Embryonic facial prominence (tissue), 1 donor: ENCODE measurements at regions not wholly inside any gene's neighbourhood (a gene's known extent, or its start where the extent isn't known, plus 50 kb on each side); places are given as distances from the start of the nearest gene placed in this dataset.

ENCODE experiments used
- DNase-seq: peaks from one replicate; pipeline ENCODE4 v3.0.0-alpha.2; 2016; ENCODE audit errors: extremely low spot score

DNA sequence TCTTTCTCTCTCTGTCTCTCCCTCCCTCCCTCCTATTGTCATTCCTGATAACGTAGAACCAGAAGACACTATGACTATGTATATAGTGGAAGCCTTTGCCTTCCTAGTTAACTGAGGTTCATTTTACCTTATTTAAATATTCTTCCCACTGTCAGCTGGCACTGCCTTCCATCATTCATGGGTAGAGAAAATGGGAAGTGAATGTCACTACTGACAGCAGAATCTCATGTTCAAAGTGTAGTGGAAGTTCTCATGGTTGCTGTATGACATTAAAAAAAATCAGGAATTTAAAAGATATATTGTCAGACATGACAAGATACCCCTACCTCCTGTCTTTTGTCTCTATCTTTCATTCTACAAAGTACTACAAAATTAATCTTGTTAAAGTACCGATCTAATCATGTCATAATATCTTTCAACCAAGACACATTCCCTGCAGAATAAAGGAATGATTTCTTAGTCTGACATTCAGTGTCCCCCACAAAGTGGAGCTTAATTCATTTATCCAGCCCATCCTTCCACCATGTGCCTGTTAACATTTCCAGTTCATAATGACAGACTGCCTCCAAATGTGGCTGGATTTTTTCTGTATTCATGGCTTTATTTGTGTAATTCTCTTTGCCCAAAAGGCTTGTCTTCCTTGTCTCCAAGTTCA is 250.1 kb upstream of the CDH20 start:
- DNase-seq = no peak

DNA sequence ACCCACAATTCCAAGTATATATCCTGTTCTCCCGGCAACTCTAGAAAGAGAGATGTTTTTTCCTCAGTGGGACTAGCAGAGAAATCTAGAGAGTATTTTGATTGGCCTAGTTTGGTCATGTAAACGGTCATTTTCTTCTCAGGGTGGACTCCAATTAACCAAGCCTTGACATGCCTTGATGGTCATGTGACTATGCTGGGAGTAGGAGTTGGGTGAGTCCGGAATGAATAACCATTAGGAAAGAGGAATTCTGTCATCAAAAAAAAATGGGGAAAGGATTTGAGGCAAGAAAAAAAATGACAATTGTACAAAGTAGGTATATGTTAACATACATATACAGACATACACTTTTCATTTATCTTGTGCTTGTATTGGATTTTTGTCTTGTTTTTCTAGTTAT is 248.2 kb upstream of the CDH20 start:
- DNase-seq = no peak

DNA sequence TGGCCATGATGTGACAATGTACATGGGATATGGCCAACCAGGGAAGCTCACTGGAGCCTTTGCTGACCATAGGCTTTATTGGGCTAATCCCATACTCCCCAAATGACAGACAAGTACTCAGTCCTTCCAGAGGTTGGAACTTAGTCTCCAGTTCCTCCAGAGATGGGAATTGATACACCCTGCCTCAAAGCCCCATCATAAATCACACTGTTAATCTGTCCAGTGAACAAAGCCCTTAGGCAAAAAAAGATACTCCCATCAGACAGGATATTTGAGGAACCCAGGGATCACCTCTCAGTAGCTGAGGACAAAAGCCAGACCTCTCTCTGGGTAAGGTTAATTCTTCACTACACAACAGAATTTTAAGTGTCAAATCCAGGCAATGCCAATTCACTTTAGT is 247.5 kb upstream of the CDH20 start:
- no peak for DNase-seq

DNA sequence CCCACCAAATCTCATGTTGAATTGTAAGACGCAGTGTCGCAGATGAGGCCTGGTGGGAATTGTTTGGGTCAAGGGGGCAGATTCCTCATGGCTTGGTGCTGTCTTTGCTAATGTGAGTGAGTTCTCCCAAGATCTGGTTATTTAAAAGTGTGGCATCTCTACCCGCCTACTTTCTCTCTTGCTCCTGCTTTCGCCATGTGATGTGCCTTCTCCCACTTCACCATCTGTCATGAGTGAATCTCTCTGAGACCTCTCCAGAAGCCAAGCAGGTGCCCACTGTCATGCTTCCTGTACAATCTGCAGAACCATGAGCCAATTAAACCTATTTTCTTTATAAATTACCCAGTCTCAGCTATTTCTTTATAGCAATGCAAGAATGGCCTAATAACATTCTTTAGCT is 246.6 kb upstream of the CDH20 start:
- DNase-seq = no peak

DNA sequence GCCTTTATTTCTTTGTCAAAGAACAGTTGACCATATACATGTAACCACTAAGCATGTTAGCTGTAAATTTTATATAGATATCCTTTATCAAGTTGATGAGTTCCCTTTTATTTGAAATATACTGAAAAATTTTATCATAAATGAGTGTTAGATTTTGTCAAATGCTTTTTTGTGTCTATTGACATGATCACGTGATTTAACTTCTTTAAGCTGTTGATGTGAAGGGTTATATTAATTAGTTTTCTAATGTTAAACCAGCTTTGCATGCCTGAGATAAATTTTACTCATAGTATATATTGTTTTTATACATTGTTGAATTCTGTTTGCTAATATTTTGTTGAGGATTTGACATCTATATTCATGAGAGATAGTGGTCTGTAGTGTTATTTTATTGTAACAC is 241.9 kb upstream of the CDH20 start:
- no peak for DNase-seq

DNA sequence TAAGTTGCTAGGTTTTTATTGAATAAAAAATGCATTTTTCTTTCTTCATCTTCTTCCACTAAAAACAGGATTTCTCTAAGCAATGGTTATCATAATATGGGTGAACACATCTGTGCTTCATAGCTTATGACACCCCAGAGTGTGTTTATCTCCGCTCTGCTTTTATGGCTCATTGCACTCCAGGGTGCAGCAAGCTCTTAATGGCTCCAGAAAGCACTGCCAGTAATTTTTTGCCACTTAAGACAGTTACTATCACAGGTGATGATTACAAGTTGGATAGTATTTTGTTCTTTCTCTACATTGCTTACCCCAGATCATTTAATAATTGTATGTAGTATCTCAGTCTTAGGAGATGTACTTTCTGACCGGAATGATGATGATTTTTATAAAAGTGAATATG is 239.3 kb upstream of the CDH20 start:
- no peak for DNase-seq

DNA sequence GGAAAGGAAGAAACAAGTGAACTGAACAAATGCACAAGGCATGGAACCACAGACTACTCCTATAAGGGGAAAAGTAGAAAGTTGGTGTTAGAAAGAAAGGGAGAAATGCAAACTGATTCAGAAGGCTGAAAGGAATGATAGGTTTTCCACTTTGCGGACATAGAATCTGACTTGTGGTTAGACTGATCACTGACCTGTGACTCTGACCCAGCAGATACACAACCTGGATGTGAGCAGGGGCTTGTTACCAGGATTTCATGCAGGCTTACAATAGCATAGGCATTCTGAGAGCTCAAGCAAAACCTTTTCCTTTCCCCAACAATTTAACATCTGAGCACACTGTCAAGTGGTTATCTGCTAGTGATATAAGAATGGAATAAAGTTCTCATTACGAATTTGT is 237.0 kb upstream of the CDH20 start:
- DNase-seq = no peak

DNA sequence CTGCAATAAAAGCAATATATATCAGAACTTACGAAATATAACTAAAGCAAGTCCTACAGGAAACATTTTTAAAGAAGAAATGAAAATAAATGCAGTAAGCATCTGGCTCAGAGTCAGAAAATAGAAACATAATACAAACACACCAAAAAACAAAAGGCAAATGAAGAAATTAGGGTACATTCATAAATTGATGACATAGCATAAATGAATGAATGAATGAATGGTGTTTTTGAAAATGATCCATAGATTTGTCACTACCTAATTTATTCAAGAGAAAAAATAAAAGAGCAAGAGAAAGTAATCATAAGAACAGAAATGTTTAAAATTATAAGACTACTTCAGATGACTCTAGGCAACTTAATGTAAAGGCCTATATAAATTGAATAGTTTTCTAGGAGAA is 226.1 kb upstream of the CDH20 start:
- DNase-seq = no peak

DNA sequence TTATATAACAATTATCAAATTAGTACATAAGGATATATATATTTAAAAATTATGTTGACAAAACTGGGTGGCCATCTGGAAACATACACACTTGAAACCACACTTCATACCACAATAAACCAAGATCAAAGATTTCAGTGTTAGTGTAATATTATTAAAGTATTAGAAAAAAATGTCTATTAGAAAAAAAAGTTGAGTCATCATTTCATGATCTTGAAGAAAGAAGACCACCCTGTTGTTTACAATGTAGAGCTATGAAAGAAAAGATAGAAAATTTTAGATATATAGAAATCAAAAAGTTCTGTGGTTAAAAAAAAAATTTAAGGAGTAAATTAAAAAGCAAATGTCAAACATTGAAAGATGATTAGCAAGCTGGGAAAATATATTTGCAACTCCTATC is 224.5 kb upstream of the CDH20 start:
- DNase-seq = no peak

DNA sequence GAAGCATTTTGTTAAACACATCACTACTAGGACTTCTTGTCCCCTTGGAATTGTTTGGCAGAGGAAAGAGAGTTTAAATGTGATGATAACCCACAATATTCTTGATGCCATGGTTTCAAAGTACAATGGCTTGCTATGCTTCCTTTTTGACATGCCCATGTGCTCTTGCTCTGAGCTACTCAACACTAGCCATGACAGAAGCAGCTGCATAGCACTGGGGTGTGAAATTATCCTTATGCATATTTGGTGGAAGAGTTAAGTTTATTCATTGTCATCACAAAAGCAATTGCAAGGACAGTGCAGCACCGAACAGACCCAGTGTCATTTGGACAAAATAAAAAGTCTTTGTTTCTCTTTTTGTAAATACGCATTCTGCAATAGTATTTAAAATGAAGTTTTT is 209.9 kb upstream of the CDH20 start:
- no peak for DNase-seq

DNA sequence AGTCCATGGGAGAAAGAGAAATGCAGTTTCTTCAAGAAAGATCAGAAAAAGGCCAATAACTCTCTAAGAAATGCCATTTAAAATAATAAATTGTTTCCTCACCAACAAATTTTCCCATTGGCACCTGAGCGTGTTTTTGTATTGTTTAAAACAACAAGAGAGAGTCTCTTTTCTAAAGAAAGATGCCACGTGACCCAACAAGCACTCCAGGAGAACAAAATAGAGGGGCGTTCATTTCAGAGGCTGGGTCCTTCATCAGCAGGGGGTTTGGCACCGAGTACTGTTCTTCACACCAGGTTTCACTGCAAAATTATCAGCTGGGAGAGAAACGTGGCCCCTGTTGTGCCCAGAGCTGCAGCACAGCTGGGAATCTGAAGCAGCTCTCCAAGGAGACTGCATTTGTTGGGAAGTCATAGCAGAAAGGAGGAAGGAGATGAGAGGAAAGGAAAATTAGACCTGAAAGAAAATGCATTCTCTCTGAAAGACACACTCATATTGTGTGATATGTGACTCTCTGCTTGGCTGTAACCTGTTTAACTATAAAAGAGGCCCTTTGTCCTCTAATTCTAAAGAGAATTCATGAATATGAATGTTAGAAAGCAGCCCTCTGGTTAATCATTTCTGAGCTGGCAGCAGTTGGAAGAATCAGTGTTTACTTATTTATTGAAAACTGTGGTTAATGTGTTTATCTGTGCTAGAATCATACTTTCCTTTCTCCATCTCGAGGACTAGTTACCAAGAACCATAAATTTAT is 205.3 kb upstream of the CDH20 start:
- DNase-seq = no peak

DNA sequence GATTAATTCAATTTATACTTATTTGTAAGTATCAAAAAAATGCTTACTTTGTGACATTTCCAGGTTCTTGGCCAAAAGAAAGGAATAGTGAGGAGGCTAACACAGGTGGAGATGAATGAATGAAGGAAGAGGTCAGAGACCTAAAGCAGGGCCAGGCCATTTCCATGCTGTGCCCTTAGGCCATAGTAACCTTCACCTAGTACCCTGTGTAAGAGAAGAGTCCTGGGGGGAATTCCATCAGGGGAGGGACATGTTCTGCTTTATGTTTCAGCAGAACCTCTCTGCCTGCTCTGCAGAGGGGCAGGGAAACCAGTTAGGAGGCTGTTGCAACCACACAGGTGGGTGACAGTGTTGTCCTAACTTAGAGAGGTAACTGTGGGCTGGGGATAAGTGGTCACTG is 204.2 kb upstream of the CDH20 start:
- no peak for DNase-seq

DNA sequence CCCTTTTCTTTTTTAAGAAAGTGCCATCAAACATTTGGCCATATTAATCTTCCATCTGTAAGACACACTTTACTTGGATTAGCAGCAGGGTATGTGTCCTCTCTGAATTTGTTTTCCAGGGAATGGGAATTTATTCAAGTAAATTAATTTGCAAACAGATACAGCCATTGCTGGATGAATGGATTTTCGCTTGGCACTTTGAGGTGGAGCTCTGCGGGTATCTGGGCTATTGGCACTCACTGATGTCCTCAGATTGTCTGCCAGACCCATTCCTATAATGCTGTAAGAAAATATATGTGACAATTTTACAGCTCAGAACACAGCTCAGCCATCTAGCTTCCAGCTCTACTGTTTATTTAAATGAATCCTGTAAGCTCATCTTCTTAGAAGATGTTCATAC is 201.2 kb upstream of the CDH20 start:
- no peak for DNase-seq

DNA sequence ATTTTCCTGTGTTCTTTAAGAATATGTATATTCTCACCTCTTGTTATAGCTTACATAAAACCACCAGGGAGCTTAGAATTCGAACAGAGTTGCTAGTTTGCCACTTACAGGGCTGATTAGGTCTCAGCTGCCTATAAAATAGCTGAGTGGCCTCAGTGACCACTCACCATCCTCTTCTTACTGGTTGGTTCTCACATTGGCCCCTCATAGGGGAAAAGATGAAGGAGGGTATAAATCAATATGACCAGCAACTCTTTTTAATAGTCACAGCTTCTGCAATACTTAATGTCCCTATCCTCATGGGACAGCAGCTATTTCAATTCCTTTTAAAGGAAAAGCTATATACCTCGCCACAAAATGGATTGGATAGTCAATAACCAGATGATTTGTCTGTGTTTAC is 199.4 kb upstream of the CDH20 start:
- no peak for DNase-seq

DNA sequence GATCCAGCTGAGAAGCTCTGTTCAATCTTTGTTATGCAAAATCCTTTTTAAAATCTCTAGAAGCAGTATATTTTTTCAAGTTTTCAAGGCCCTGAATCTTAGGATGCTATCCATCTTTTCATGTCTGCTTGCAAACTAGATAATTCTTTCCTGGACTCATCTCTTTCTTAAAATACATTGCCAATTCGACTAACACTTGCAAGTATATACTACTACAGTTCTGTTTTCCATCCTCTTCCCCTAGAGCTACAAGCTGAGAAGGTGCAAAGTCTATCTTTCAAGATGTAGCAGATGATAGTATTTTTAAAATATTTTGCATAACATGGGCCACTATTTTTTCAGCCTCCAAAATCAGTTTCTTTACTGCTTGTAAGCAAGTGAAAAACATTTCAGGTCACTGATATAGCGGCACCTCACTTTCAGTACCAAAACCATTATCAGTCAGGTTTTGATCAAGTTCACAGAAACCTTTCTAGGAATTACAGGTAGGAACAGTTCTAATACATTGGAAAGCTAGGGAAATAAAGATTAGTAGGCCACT is 196.4 kb upstream of the CDH20 start:
- DNase-seq = no peak

DNA sequence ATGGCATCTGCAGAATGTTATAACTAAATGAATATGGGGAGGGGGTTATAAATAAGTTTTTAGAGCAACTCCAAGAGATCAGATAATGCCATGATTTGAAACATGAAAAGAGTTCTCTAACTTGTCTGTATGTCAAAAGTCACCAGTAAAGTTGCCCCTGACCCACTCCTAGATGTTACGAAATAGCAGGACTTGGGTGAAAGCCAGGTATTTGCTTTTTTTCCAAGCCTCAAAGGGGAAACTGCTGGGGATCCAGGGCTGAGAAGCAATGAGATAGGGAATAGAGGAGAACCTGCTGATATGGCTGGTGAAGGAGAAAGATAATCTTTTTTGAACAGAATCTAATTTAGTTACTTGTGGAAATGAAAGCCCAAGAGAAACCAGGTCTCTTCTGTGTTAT is 191.5 kb upstream of the CDH20 start:
- no peak for DNase-seq

DNA sequence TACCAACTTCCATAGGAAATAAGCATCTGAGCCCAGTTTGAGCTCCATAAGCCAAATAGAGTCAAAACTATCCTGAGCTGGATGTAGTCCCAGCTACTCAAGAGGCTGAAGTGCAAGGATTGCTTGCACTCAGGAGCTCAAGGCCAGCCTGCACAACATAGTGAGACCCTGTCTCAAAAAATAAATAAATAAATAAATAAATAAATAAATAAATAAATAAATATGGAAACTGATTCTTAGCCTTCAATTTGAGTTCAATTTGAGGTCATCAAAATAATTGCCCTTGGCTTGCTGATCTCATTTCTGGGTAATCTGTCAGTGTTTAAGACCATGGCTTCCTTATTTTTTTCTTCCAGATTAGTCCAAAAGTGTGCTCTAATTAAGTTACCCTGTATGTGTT is 184.9 kb upstream of the CDH20 start:
- DNase-seq = no peak

DNA sequence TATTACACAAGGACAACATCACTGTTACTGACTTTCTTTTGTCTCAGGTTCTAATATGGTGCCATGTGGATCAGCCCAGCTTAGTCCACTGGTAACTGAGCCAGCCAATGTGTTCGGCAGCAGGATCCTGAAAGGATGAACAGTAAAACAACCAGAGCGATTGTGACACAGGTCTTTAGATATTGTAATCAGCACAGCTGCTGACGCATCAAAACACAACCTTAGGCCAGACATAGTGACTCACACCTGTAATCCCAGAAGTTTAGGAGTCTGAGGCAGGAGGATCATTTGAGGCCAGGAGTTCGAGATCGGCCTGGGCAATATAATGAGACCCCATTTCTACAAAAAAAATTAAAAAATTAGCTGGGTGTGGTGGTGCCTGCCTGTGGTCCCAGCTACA is 183.4 kb upstream of the CDH20 start:
- no peak for DNase-seq

DNA sequence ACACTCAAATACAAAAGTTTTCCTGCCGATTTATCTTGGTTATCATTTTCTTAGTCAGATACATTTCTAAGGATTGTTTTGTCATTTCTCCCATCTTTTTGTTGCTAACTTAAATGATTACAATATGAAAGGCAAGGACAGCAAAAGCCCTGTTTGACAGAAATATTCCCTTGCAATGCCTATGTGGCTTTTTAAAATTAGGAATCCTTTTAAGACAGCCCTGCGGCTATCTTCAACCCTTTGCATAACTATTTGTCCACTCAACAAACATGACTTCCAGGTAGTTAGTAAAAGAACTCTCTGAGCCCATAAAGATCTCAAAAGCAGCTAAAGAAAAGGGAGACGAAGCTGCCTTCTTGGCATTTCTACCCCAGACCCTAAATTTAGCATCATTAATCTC is 179.7 kb upstream of the CDH20 start:
- DNase-seq = no peak

DNA sequence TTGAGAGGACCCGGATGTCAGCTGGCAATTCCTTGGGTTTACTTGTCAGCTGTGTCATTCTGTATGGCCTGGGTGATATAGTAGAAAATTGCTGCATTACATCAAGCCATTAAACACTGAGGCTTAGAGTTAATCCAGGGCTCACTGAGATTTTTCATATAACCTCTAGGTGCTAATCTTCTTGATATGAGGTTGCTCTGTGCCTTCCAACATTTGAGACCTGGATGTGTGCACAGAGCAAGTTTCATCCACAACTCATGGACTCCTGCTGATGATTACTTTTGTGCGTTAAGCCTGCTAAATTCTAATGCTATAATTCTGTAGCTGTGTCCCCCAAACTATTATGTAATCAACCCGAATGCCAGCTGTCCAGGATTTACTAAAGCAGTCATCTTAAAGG is 178.4 kb upstream of the CDH20 start:
- DNase-seq = no peak

DNA sequence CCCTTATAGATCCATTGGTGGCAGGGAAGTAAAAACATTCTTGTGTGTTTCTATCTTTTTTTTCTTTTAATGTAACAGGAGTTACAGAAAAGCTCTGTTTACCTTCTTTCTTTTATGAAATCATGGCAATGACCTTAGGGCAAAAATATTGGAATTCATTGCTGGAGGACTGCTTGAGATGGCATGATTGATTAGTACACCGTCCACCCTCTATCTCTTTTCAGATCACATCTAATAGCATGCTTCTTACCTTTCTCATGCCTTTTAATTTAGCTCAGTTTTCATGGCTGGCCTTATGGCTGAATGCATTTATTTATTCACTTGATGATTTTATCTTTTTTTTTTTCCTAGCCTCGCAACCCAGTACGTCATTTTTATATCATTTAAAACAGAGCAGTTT is 177.6 kb upstream of the CDH20 start:
- no peak for DNase-seq

DNA sequence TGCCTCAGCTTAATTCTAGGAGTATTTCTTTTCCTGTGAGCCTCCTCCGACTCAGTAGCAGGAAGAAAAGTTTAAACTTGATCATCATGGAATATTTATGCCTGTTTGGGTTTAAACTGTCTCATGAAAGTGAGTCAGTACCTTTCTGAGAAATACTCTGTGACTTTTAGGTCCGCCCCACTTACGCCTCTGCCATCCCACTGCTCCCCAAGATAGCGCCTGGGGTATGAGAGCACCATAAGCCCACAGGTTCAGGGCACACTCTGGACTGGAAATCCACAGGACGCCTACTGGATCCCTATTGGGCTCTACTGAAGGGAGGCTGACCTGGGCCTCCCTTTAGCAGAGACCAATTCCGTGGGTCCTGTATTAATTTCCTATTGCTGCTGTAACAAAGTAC is 175.8 kb upstream of the CDH20 start:
- DNase-seq = no peak

DNA sequence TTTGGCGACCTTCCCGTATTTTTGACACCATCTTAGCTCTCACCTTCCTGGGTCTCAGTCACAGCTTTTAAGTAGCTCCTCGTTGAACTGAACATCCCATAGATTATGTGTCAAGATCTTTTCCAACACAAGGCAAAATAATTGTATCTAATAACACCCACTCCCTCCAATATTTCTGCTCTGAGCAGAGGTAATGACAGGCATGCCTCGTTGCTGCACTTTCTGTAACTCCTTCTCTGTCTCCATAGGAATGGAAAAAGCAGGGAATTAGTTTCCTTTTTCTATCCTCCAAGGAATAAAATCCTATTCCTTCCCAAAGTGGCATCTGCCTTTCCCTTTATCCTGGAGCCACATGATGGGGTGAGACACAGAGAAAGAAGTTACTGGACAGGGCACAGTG is 174.0 kb upstream of the CDH20 start:
- DNase-seq = no peak

DNA sequence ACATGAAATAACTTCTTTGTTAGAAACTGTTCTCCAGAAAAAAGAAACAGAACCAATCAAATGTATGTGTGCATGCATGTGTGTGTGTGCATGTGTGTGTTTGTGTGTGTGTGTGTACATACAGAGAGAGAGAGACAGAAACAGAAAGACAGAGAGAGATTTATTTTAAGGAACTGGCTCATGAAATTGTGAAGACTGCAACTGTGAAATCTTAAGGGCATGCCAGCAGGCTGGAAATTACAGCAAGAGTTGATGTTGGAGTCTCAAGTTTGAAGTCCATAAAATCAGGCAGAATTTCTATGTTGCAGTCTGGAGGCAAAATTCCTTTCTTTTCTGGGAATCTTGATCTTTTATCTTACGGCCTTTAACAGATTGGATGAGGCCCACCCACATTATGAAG is 168.9 kb upstream of the CDH20 start:
- DNase-seq = no peak
